ENCODE measurements at regions not wholly inside any gene's neighbourhood (a gene's known extent, or its start where the extent isn't known, plus 50 kb on each side); places are given as distances from the start of the nearest gene placed in this dataset.

DNA sequence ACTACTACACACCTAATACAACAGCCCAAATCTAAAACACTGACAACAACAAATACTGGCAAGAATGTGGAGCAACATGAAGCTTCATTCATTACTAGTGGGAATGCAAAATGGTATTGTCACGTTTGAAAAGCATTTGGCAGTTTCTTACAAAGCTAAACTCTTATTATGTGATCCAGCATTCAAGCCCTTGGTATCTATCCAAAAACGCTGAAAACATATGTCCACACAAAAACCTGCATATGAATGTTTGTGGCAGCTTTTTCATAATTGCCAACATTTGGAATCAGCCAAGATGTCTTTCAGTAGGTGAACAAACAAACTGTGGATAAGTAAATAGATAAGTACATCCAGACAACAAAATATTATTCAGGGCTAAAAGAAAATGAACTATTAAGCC, 501.1 kb upstream of the KIF2B start:
- TF ChIP-seq ARNTL (CRISPR knock-in tag; IDR thresholded peaks at IDR 0.05; ENCODE audit: borderline replicate concordance, low read depth) (no peak), ISL1 (CRISPR knock-in tag; IDR thresholded peaks at IDR 0.05) (no peak), ZFP30 (CRISPR knock-in tag; IDR thresholded peaks at IDR 0.05) (no peak), ZFP3 (CRISPR knock-in tag; IDR thresholded peaks at IDR 0.05) (no peak), ZNF70 (CRISPR knock-in tag; IDR thresholded peaks at IDR 0.05) (no peak), OSR1 (CRISPR knock-in tag; IDR thresholded peaks at IDR 0.05) (no peak), RARB (CRISPR knock-in tag; IDR thresholded peaks at IDR 0.05) (no peak), SNAI2 (CRISPR knock-in tag; IDR thresholded peaks at IDR 0.05) (no peak), TCF4 (CRISPR knock-in tag; IDR thresholded peaks at IDR 0.05; ENCODE audit: borderline replicate concordance) (no peak), GLIS3 (CRISPR knock-in tag; IDR thresholded peaks at IDR 0.05) (no peak)
- TF ChIP-seq, protein P1, sequence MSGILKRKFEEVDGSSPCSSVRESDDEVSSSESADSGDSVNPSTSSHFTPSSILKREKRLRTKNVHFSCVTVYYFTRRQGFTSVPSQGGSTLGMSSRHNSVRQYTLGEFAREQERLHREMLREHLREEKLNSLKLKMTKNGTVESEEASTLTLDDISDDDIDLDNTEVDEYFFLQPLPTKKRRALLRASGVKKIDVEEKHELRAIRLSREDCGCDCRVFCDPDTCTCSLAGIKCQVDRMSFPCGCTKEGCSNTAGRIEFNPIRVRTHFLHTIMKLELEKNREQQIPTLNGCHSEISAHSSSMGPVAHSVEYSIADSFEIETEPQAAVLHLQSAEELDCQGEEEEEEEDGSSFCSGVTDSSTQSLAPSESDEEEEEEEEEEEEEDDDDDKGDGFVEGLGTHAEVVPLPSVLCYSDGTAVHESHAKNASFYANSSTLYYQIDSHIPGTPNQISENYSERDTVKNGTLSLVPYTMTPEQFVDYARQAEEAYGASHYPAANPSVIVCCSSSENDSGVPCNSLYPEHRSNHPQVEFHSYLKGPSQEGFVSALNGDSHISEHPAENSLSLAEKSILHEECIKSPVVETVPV (CRISPR knock-in tag; IDR thresholded peaks at IDR 0.05), result no peak
- TF ChIP-seq, protein P2, sequence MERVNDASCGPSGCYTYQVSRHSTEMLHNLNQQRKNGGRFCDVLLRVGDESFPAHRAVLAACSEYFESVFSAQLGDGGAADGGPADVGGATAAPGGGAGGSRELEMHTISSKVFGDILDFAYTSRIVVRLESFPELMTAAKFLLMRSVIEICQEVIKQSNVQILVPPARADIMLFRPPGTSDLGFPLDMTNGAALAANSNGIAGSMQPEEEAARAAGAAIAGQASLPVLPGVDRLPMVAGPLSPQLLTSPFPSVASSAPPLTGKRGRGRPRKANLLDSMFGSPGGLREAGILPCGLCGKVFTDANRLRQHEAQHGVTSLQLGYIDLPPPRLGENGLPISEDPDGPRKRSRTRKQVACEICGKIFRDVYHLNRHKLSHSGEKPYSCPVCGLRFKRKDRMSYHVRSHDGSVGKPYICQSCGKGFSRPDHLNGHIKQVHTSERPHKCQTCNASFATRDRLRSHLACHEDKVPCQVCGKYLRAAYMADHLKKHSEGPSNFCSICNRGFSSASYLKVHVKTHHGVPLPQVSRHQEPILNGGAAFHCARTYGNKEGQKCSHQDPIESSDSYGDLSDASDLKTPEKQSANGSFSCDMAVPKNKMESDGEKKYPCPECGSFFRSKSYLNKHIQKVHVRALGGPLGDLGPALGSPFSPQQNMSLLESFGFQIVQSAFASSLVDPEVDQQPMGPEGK (CRISPR knock-in tag; IDR thresholded peaks at IDR 0.05; ENCODE audit: borderline replicate concordance), result no peak
- TF ChIP-seq, protein P3, sequence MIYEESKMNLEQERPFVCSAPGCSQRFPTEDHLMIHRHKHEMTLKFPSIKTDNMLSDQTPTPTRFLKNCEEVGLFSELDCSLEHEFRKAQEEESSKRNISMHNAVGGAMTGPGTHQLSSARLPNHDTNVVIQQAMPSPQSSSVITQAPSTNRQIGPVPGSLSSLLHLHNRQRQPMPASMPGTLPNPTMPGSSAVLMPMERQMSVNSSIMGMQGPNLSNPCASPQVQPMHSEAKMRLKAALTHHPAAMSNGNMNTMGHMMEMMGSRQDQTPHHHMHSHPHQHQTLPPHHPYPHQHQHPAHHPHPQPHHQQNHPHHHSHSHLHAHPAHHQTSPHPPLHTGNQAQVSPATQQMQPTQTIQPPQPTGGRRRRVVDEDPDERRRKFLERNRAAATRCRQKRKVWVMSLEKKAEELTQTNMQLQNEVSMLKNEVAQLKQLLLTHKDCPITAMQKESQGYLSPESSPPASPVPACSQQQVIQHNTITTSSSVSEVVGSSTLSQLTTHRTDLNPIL (CRISPR knock-in tag; IDR thresholded peaks at IDR 0.05; ENCODE audit: low read depth), result no peak

Measured in SK-N-SH treated with all-trans-retinoic acid at 6 μM for 48 hours (cell line).